GM12891 (cell line): ENCODE measurements at regions not wholly inside any gene's neighbourhood (a gene's known extent, or its start where the extent isn't known, plus 50 kb on each side); places are given as distances from the start of the nearest gene placed in this dataset.

Experiments used
- PAX5 ChIP-seq: IDR thresholded peaks from 2 replicates; pipeline ENCODE4 v1.6.1; 2011; ENCODE audit warnings: low read length, moderate library complexity, mild to moderate bottlenecking; ENCODE audit not compliant: insufficient read depth, severe bottlenecking
- POLR2A ChIP-seq: IDR thresholded peaks from 2 replicates; pipeline ENCODE4 v1.6.1; 2011; ENCODE audit warnings: low read depth, low read length, control low read depth
- POLR2AphosphoS5 ChIP-seq: IDR thresholded peaks from 2 replicates; pipeline ENCODE4 v1.6.1; 2011; ENCODE audit warnings: low read depth, low read length, control low read depth
- TAF1 ChIP-seq: IDR thresholded peaks from 2 replicates; pipeline ENCODE4 v1.6.1; 2011; ENCODE audit warnings: low read depth, low read length, control low read depth

- TF ChIP-seq POLR2AphosphoS5 (no peak), PAX5 (no peak), POLR2A (no peak), TAF1 (no peak)
Measured at GRCh38 chr4:181301735-181302710, 941.2 kb upstream of the TENM3 start.
